ENCODE measurements at regions not wholly inside any gene's neighbourhood (a gene's known extent, or its start where the extent isn't known, plus 50 kb on each side); places are given as distances from the start of the nearest gene placed in this dataset.

DNA sequence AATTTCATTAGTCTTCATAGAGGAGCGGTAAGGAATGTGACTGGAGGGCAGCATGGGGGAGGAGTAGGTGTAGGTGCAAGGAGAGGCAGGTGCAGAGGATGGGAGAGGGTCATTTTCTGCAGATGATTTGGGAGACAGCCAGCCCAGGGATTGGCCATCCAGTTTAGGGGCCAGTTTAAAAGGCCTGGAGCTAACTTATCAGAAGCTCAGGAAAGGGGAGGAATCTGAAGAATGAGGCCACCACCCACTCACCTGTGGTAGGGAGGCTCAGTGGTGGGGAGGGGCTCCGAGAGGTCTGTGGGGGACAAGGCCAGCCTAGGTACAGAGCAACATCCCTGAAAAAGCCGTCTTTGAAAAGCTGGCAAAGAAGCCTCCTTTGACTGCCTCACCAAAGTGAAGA lies 110.8 kb upstream of the TMEM45B start:
- TF ChIP-seq, protein P1, sequence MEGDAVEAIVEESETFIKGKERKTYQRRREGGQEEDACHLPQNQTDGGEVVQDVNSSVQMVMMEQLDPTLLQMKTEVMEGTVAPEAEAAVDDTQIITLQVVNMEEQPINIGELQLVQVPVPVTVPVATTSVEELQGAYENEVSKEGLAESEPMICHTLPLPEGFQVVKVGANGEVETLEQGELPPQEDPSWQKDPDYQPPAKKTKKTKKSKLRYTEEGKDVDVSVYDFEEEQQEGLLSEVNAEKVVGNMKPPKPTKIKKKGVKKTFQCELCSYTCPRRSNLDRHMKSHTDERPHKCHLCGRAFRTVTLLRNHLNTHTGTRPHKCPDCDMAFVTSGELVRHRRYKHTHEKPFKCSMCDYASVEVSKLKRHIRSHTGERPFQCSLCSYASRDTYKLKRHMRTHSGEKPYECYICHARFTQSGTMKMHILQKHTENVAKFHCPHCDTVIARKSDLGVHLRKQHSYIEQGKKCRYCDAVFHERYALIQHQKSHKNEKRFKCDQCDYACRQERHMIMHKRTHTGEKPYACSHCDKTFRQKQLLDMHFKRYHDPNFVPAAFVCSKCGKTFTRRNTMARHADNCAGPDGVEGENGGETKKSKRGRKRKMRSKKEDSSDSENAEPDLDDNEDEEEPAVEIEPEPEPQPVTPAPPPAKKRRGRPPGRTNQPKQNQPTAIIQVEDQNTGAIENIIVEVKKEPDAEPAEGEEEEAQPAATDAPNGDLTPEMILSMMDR (IDR thresholded peaks at IDR 0.05) = no peak
- TF ChIP-seq POLR2A (IDR thresholded peaks at IDR 0.05) (no peak), EP300 (IDR thresholded peaks at IDR 0.05) (no peak), POLR2AphosphoS5 (IDR thresholded peaks at IDR 0.05) (no peak)
